IMR-90 (cell line): ENCODE measurements at regions not wholly inside any gene's neighbourhood (a gene's known extent, or its start where the extent isn't known, plus 50 kb on each side); places are given as distances from the start of the nearest gene placed in this dataset.

Experiments used
- ATAC-seq: fragments of 200-7000 bp; cut with Tn5 transposase; 2 replicates; pipeline ENCODE4 v1.9.1; 2020; ENCODE audit warnings: low read depth, mild to moderate bottlenecking, moderate library complexity
- BruUV-seq: library from RNA; stranded (reverse); fragments of 400-500 nt; replicated peaks from 2 replicates; lab custom pipeline; 2021; lab: Mats Ljungman, UMichigan
- CTCF ChIA-PET: fragments of 300-600 bp; formaldehyde crosslinking; extraction: SDS; loops from one replicate; lab custom pipeline; 2021; ENCODE audit warnings: antibody characterized with exemption; lab: Yijun Ruan, JAX
- POLR2A ChIA-PET: fragments of 300-600 bp; sonication (Branson Sonifier 250); formaldehyde crosslinking; loops from one replicate; lab custom pipeline; 2022; ENCODE audit warnings: antibody characterized with exemption; ENCODE audit not compliant: unreplicated experiment; lab: Charles Lee
- DNase-seq: peaks from one replicate; pipeline ENCODE4 v3.0.0; 2013
- H2AFZ ChIP-seq: replicated peaks from 2 replicates; pipeline ENCODE3; 2013; ENCODE audit warnings: low read length, mild to moderate bottlenecking; ENCODE audit not compliant: poor library complexity
- H2AK5ac ChIP-seq: 2 replicates; pipeline ENCODE4 v1.6.1; 2013; ENCODE audit warnings: low read depth, low read length, inconsistent platforms
- H2AK9ac ChIP-seq: replicated peaks from 2 replicates; pipeline ENCODE3; 2013; ENCODE audit warnings: mild to moderate bottlenecking, low read depth, low read length, moderate library complexity; ENCODE audit not compliant: poor library complexity
- H2BK120ac ChIP-seq: 2 replicates; pipeline ENCODE4 v1.6.1; 2013; ENCODE audit warnings: low read depth, low read length, inconsistent platforms
- H2BK15ac ChIP-seq: 3 replicates; pipeline ENCODE4 v1.6.1; 2013; ENCODE audit warnings: low read depth, low read length, inconsistent platforms
- H2BK20ac ChIP-seq: 2 replicates; pipeline ENCODE4 v1.6.1; 2013; ENCODE audit warnings: low read depth, mild to moderate bottlenecking, inconsistent platforms, low read length, moderate library complexity
- H2BK5ac ChIP-seq: 2 replicates; pipeline ENCODE4 v1.6.1; 2013; ENCODE audit warnings: mild to moderate bottlenecking, low read depth, low read length, inconsistent platforms; ENCODE audit not compliant: poor library complexity, severe bottlenecking
- H3K14ac ChIP-seq: replicated peaks from 2 replicates; pipeline ENCODE4 v1.6.1; 2013; ENCODE audit warnings: low read depth, low read length, inconsistent platforms
- H3K18ac ChIP-seq: 2 replicates; pipeline ENCODE4 v1.6.1; 2013; ENCODE audit warnings: low read depth, low read length, control low read depth
- H3K23ac ChIP-seq: 2 replicates; pipeline ENCODE4 v1.6.1; 2013; ENCODE audit warnings: low read depth, low read length, inconsistent platforms
- H3K27ac ChIP-seq: 2 replicates; pipeline ENCODE4 v1.5.1; 2013; ENCODE audit warnings: mild to moderate bottlenecking, control low read depth, low read length; ENCODE audit not compliant: insufficient read depth
- H3K27me3 ChIP-seq: 2 replicates; pipeline ENCODE4 v1.6.1; 2013; ENCODE audit warnings: low read length; ENCODE audit not compliant: control insufficient read depth, insufficient read depth
- H3K36me3 ChIP-seq: 2 replicates; pipeline ENCODE4 v1.6.1; 2013; ENCODE audit warnings: low read length, mixed read lengths; ENCODE audit not compliant: control insufficient read depth, insufficient read depth
- H3K4ac ChIP-seq: 2 replicates; pipeline ENCODE4 v1.6.1; 2013; ENCODE audit warnings: low read depth, low read length, inconsistent platforms
- H3K4me1 ChIP-seq: 2 replicates; pipeline ENCODE4 v1.6.1; 2013; ENCODE audit warnings: low read length, mixed read lengths; ENCODE audit not compliant: control insufficient read depth, insufficient read depth
- H3K4me2 ChIP-seq: 2 replicates; pipeline ENCODE4 v1.6.1; 2013; ENCODE audit warnings: low read depth, mild to moderate bottlenecking, control low read depth, low read length, moderate library complexity
- H3K4me3 ChIP-seq: 2 replicates; pipeline ENCODE4 v1.5.1; 2013; ENCODE audit warnings: low read depth, mild to moderate bottlenecking, control low read depth, low read length, moderate library complexity; ENCODE audit not compliant: insufficient read depth
- H3K56ac ChIP-seq: 2 replicates; pipeline ENCODE4 v1.6.1; 2013; ENCODE audit warnings: low read length, inconsistent platforms; ENCODE audit not compliant: insufficient read depth; ENCODE audit errors: extremely low read depth
- H3K79me1 ChIP-seq, 2 experiments: 2 replicates each; pipeline ENCODE4 v1.6.1; 2013; ENCODE audit warnings: low read length in 2 of 2, inconsistent platforms in 1 of 2, low read depth in 1 of 2
- H3K9ac ChIP-seq: 2 replicates; pipeline ENCODE4 v1.6.1; 2013; ENCODE audit warnings: low read depth, low read length, control low read depth
- H3K9me1 ChIP-seq: 2 replicates; pipeline ENCODE4 v1.6.1; 2013; ENCODE audit warnings: low read length, inconsistent platforms; ENCODE audit not compliant: insufficient read depth
- H3K9me3 ChIP-seq: 2 replicates; pipeline ENCODE4 v1.6.1; 2013; ENCODE audit warnings: low read length; ENCODE audit not compliant: control insufficient read depth, insufficient read depth
- H4K20me1 ChIP-seq: 2 replicates; pipeline ENCODE4 v1.6.1; 2013; ENCODE audit warnings: low read length, inconsistent platforms; ENCODE audit not compliant: insufficient read depth
- H4K5ac ChIP-seq: 2 replicates; pipeline ENCODE4 v1.6.1; 2013; ENCODE audit warnings: mild to moderate bottlenecking, low read depth, low read length, control low read depth
- H4K8ac ChIP-seq, 2 experiments: 2 replicates each; pipeline ENCODE4 v1.6.1; 2013; ENCODE audit warnings: low read depth in 2 of 2, low read length in 2 of 2, control low read depth in 1 of 2, inconsistent platforms in 1 of 2
- H4K91ac ChIP-seq: 2 replicates; pipeline ENCODE4 v1.6.1; 2013; ENCODE audit warnings: low read depth, low read length, inconsistent platforms; ENCODE audit not compliant: insufficient read depth
- BHLHE40 ChIP-seq: fragments of 150-350 bp; IDR thresholded peaks from 2 replicates; pipeline ENCODE4 v1.6.1; 2016; ENCODE audit warnings: mild to moderate bottlenecking, low read depth, low read length
- CEBPB ChIP-seq: IDR thresholded peaks from 2 replicates; pipeline ENCODE4 v1.6.1; 2012; ENCODE audit warnings: low read depth, low read length, improper control_type of control experiment
- CTCF ChIP-seq: conservative IDR thresholded peaks from 2 replicates; pipeline ENCODE4 v1.5.1; 2012; ENCODE audit warnings: mild to moderate bottlenecking, low read depth, low read length, improper control_type of control experiment
- FOS ChIP-seq: fragments of 150-350 bp; IDR thresholded peaks from 2 replicates; pipeline ENCODE4 v1.6.1; 2016; ENCODE audit warnings: low read depth, low read length
- MAFK ChIP-seq: IDR thresholded peaks from 2 replicates; pipeline ENCODE4 v1.6.1; 2012; ENCODE audit warnings: low read depth, low read length, improper control_type of control experiment
- MAZ ChIP-seq: IDR thresholded peaks from 2 replicates; pipeline ENCODE4 v1.6.1; 2012; ENCODE audit warnings: low read depth, mild to moderate bottlenecking, low read length, improper control_type of control experiment, moderate library complexity, borderline replicate concordance
- NFE2L2 ChIP-seq: fragments of 150-350 bp; IDR thresholded peaks from 2 replicates; pipeline ENCODE4 v1.6.1; 2016; ENCODE audit warnings: low read depth, mild to moderate bottlenecking, low read length
- POLR2A ChIP-seq: IDR thresholded peaks from 2 replicates; pipeline ENCODE4 v1.6.1; 2012; ENCODE audit warnings: mild to moderate bottlenecking, low read depth, low read length
- dilution Hi-C: fragments of 300-500 bp; cut with HindIII; formaldehyde crosslinking; loops from one replicate; pipeline ENCODE4 v1.14.3; 2018; ENCODE audit warnings: low sequenced_read_pairs; ENCODE audit not compliant: unreplicated experiment
- in situ Hi-C: fragments of 300-500 bp; cut with MboI; formaldehyde crosslinking; loops from 3 replicates; pipeline ENCODE4 v1.14.3; 2019; ENCODE audit warnings: low sequenced_read_pairs, inconsistent platforms, mixed read lengths
- intact Hi-C: fragments of 100-400 bp; cut with micrococcal nuclease; formaldehyde crosslinking; loops from 2 replicates; pipeline ENCODE4 v1.10.0; 2022

- Histone ChIP-seq H3K56ac (no peak overlapping the region), H2BK20ac (no peak overlapping the region), H4K20me1 (no peaks in the 10 kb centered on the region), H2AK9ac (no peak overlapping the region), H3K27ac (no peak overlapping the region), H3K9me3 (no peaks in the 10 kb centered on the region), H2AK5ac (no peak overlapping the region), H4K91ac (no peak overlapping the region), H3K9me1 (no peaks in the 10 kb centered on the region), H3K79me1 (no peaks in the 10 kb centered on the region), H4K8ac (no peak overlapping the region), H3K27me3 (no peaks in the 10 kb centered on the region), H3K4me1 (no peaks in the 10 kb centered on the region), H3K36me3 (no peaks in the 10 kb centered on the region), H2AFZ (no peak overlapping the region), H3K4me2 (no peak overlapping the region), H3K23ac (no peak overlapping the region), H3K18ac (no peak overlapping the region), H4K5ac (no peak overlapping the region), H3K4me3 (no peak overlapping the region), H2BK15ac (no peak overlapping the region), H3K9ac (no peak overlapping the region), H2BK5ac (no peak overlapping the region), H2BK120ac (no peak overlapping the region), H3K14ac (no peak overlapping the region), H3K4ac (no peak overlapping the region)
- ATAC-seq (peak; percentile 40; the same call in 1 of the 2 replicates), DNase-seq (peak; percentile 73)
- intact Hi-C loops (loop anchor here (10.0 kb wide), 1 partner anchor 238 kb away; no protein-coding TSS in a partner anchor), dilution Hi-C loops (no loop called here), in situ Hi-C loops (no loop called here)
- no TSS peak for BruUV-seq
- POLR2A ChIA-PET: no interaction called here
- TF ChIP-seq MAFK (peak; percentile 21; the same call in 1 of the 2 replicates), CEBPB (peak; percentile 62; the same call in 1 of the 2 replicates), FOS (peak; percentile 38; the same call in 1 of the 2 replicates), POLR2A (no peak), MAZ (no peak), NFE2L2 (no peak), BHLHE40 (no peak), CTCF (no peak)
- CTCF ChIA-PET: interaction anchor here (1.0 kb wide), 1 partner anchor 18 kb away, joined by 3 read pairs; no protein-coding TSS in a partner anchor
These were observed 140.0 kb downstream of the MC4R start for GRCh38 chr18:60232541-60232940.
